ENCODE measurements at regions not wholly inside any gene's neighbourhood (a gene's known extent, or its start where the extent isn't known, plus 50 kb on each side); places are given as distances from the start of the nearest gene placed in this dataset.

- H3K4me3 Mint-ChIP-seq, result peak overlapping the region; percentile 35
- TF ChIP-seq CTCF (IDR thresholded peaks at IDR 0.05), result no peak
These were observed 57.2 kb downstream of the FRMPD3 start for GRCh38 chrX:107506596-107507031.

GRCh38 chrX:107507093-107507743 lies 57.8 kb downstream of the FRMPD3 start:
- Mint-ChIP-seq H3K36me3 (no peaks in the 10 kb centered on the region), H3K4me3 (peak overlapping the region; percentile 42), H3K27me3 (ENCODE audit: low read depth in 2 of 2) (peaks cover 14 to 32% of the 10 kb centered on the region in 2 donors)

More at GRCh38 chrX:107506596-107507031, 57.2 kb downstream of the FRMPD3 start:
- Mint-ChIP-seq H3K4me1 (peaks cover 5 to 14% of the 10 kb centered on the region in 2 donors), H3K9me3 (no peaks in the 10 kb centered on the region), H3K27me3 (ENCODE audit: low read depth in 2 of 2) (peaks cover 14 to 27% of the 10 kb centered on the region in 2 donors), H3K27ac (no peak overlapping the region), H3K36me3 (no peaks in the 10 kb centered on the region)
- peak in 2 of 3 donors; percentile 34 to 37 for ATAC-seq
- WGBS (ENCODE audit: insufficient coverage), result 2% methylated on average over 29 of the region's 29 CpGs
- Histone ChIP-seq H3K36me3 (ENCODE audit: control insufficient read depth, insufficient read depth, low read length) (no peaks in the 10 kb centered on the region), H3K27ac (ENCODE audit: low read length) (no peak overlapping the region), H3K4me3 (ENCODE audit: low read length) (no peak overlapping the region), H3K9me3 (ENCODE audit: control insufficient read depth, insufficient read depth, low read length) (no peaks in the 10 kb centered on the region), H3K4me1 (ENCODE audit: control insufficient read depth, insufficient read depth, low read length) (peaks cover 12% of the 10 kb centered on the region), H3K27me3 (ENCODE audit: control insufficient read depth, insufficient read depth, low read length) (peaks cover 11% of the 10 kb centered on the region)
- intact Hi-C loops (cut with micrococcal nuclease), result no loop called here
- DNase-seq, result no peak

GRCh38 chrX:107507744-107508117 lies 58.3 kb downstream of the FRMPD3 start:
- H3K27me3 Mint-ChIP-seq (ENCODE audit: low read depth in 2 of 2), result peaks cover 18 to 37% of the 10 kb centered on the region in 2 donors
- H3K9me3 Mint-ChIP-seq, result no peaks in the 10 kb centered on the region
- H3K4me3 Mint-ChIP-seq, result no peak overlapping the region

More at GRCh38 chrX:107507093-107507743, 57.8 kb downstream of the FRMPD3 start:
- 10% methylated on average over 40 of the region's 45 CpGs for WGBS (ENCODE audit: insufficient coverage)
- no peak overlapping the region for H3K27ac Mint-ChIP-seq
- Histone ChIP-seq H3K36me3 (ENCODE audit: control insufficient read depth, insufficient read depth, low read length) (no peaks in the 10 kb centered on the region), H3K27ac (ENCODE audit: low read length) (no peak overlapping the region), H3K4me3 (ENCODE audit: low read length) (no peak overlapping the region), H3K9me3 (ENCODE audit: control insufficient read depth, insufficient read depth, low read length) (no peaks in the 10 kb centered on the region), H3K27me3 (ENCODE audit: control insufficient read depth, insufficient read depth, low read length) (peaks cover 11% of the 10 kb centered on the region), H3K4me1 (ENCODE audit: control insufficient read depth, insufficient read depth, low read length) (peaks cover 12% of the 10 kb centered on the region)
- ATAC-seq, result no peak
- no peak for DNase-seq
- TF ChIP-seq CTCF (IDR thresholded peaks at IDR 0.05), result no peak
- peaks cover 5 to 12% of the 10 kb centered on the region in 2 donors for H3K4me1 Mint-ChIP-seq
- no peaks in the 10 kb centered on the region for H3K9me3 Mint-ChIP-seq
- intact Hi-C loops (cut with micrococcal nuclease), result no loop called here

More at GRCh38 chrX:107507744-107508117, 58.3 kb downstream of the FRMPD3 start:
- no peak for TF ChIP-seq CTCF (IDR thresholded peaks at IDR 0.05)
- DNase-seq (no peak), ATAC-seq (no peak)
- intact Hi-C loops (cut with micrococcal nuclease), result no loop called here
- 38% methylated on average over 2 of the region's 3 CpGs for WGBS (ENCODE audit: insufficient coverage)
- H3K36me3 ChIP-seq (ENCODE audit: control insufficient read depth, insufficient read depth, low read length), result no peaks in the 10 kb centered on the region
- H3K27ac ChIP-seq (ENCODE audit: low read length), result no peak overlapping the region
- H3K9me3 ChIP-seq (ENCODE audit: control insufficient read depth, insufficient read depth, low read length), result no peaks in the 10 kb centered on the region
- peaks cover 5 to 16% of the 10 kb centered on the region in 2 donors for H3K4me1 Mint-ChIP-seq
- H3K36me3 Mint-ChIP-seq, result no peaks in the 10 kb centered on the region
- H3K4me3 ChIP-seq (ENCODE audit: low read length), result no peak overlapping the region
- H3K27me3 ChIP-seq (ENCODE audit: control insufficient read depth, insufficient read depth, low read length), result peaks cover 11% of the 10 kb centered on the region
- H3K27ac Mint-ChIP-seq, result no peak overlapping the region
- H3K4me1 ChIP-seq (ENCODE audit: control insufficient read depth, insufficient read depth, low read length), result peaks cover 12% of the 10 kb centered on the region

All from natural killer cell (primary cell).